Stomach (tissue), 4 donors: ENCODE measurements at regions not wholly inside any gene's neighbourhood (a gene's known extent, or its start where the extent isn't known, plus 50 kb on each side); places are given as distances from the start of the nearest gene placed in this dataset.

Experiments
- EP300 ChIP-seq: sonication (generic); formaldehyde crosslinking; IDR thresholded peaks from one replicate; pipeline ENCODE4 v1.6.1; 2017; ENCODE audit warnings: antibody characterized with exemption
- POLR2A ChIP-seq, 4 donors: fragments of 450-650 bp; IDR thresholded peaks; one replicate each; pipeline ENCODE4 v1.6.1; 2016; ENCODE audit warnings: antibody characterized with exemption in 4 of 4, control low read depth in 2 of 4, mild to moderate bottlenecking in 1 of 4, moderate library complexity in 1 of 4
- TF ChIP-seq, protein P1 (sequence below), 7 experiments: fragments of 450-650 bp in 4 of 7; fragments of 200-600 bp in 3 of 7; sonication (generic) in 3 of 7; IDR thresholded peaks; one replicate each; pipeline ENCODE4 v1.5.1; 2016 to 2019; ENCODE audit warnings: antibody characterized with exemption in 7 of 7, control low read depth in 2 of 7, mild to moderate bottlenecking in 1 of 7

DNA sequence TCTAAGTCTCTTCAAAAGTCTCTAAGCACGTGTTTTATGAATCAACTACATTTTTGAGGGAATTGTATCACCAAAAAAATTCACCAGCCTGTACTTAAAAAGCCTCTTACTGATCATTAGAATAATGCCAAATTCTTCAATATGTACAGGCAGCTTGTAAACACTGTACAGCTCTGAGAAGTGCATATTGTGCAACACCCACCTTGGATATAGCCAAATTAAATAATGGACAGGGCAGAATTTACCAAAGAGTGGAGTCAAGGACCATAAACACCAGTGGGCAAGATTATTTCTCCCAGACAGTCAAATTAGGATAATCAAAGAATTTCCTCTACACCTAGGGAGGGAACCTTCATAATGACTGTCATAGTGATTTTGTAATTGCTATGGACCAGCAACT lies 338.2 kb downstream of the NR4A2 start:
- TF ChIP-seq, protein P1, sequence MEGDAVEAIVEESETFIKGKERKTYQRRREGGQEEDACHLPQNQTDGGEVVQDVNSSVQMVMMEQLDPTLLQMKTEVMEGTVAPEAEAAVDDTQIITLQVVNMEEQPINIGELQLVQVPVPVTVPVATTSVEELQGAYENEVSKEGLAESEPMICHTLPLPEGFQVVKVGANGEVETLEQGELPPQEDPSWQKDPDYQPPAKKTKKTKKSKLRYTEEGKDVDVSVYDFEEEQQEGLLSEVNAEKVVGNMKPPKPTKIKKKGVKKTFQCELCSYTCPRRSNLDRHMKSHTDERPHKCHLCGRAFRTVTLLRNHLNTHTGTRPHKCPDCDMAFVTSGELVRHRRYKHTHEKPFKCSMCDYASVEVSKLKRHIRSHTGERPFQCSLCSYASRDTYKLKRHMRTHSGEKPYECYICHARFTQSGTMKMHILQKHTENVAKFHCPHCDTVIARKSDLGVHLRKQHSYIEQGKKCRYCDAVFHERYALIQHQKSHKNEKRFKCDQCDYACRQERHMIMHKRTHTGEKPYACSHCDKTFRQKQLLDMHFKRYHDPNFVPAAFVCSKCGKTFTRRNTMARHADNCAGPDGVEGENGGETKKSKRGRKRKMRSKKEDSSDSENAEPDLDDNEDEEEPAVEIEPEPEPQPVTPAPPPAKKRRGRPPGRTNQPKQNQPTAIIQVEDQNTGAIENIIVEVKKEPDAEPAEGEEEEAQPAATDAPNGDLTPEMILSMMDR (IDR thresholded peaks at IDR 0.05), result no peak
- TF ChIP-seq EP300 (no peak), POLR2A (IDR thresholded peaks at IDR 0.05) (no peak)
